HepG2 (cell line): ENCODE measurements at regions not wholly inside any gene's neighbourhood (a gene's known extent, or its start where the extent isn't known, plus 50 kb on each side); places are given as distances from the start of the nearest gene placed in this dataset.
A peak's percentile ranks its signal among the peaks of the same experiment; 100 is the strongest.

Source experiments
- ATAC-seq: fragments of 200-7000 bp; cut with Tn5 transposase; 3 replicates; pipeline ENCODE4 v1.9.1; 2020; ENCODE audit warnings: mild to moderate bottlenecking, moderate library complexity
- BruUV-seq: library from RNA; stranded (reverse); fragments of 400-500 nt; replicated peaks from 2 replicates; lab custom pipeline; 2021; lab: Mats Ljungman, UMichigan
- CTCF ChIA-PET: fragments of 300-600 bp; formaldehyde crosslinking; extraction: SDS; loops from one replicate; lab custom pipeline; 2021; ENCODE audit warnings: low total read pairs, inconsistent platforms, low intra/inter-chr PET ratio; lab: Yijun Ruan, JAX
- POLR2A ChIA-PET: fragments of 350-600 bp; sonication (Branson Sonifier 250); formaldehyde crosslinking; loops from one replicate; lab custom pipeline; 2020; ENCODE audit warnings: antibody characterized with exemption, inconsistent platforms; lab: Yijun Ruan, JAX
- DNase-seq: peaks from one replicate; pipeline ENCODE4 v3.0.0-alpha.2; 2015; ENCODE audit warnings: low spot score
- FAIRE-seq: peaks from 3 replicates; lab custom pipeline; 2011; peaks lifted over from hg19 to GRCh38; lab: Jason Lieb, UNC
- H2AFZ ChIP-seq: one replicate; pipeline ENCODE4 v1.6.1; 2011; ENCODE audit warnings: low read length, inconsistent platforms
- H3K27ac ChIP-seq: fragments of 300-600 bp; 3 replicates; pipeline ENCODE4 v1.8.0; 2011; ENCODE audit warnings: mixed run types, mild to moderate bottlenecking, mixed read lengths, low read length, inconsistent platforms; ENCODE audit not compliant: insufficient read depth; ENCODE audit errors: extremely low read length
- H3K27me3 ChIP-seq, 2 experiments: fragments of 200-600 bp in 1 of 2; 2 replicates in 1 of 2; 3 replicates in 1 of 2; pipeline versions ENCODE4 v1.6.0 to v1.8.0; 2011; ENCODE audit warnings: low read length in 2 of 2, mild to moderate bottlenecking in 2 of 2, moderate library complexity in 2 of 2, inconsistent platforms in 1 of 2; ENCODE audit not compliant: insufficient read depth in 2 of 2, control insufficient read depth in 1 of 2
- H3K36me3 ChIP-seq, 2 experiments: fragments of 200-600 bp in 1 of 2; replicated peaks in 1 of 2; 2 replicates in 1 of 2; 3 replicates in 1 of 2; pipeline versions ENCODE4 v1.5.1 to v1.8.0; 2011; ENCODE audit warnings: low read length in 2 of 2, inconsistent platforms in 1 of 2; ENCODE audit not compliant: insufficient read depth in 2 of 2, control insufficient read depth in 1 of 2
- H3K4me1 ChIP-seq: 2 replicates; pipeline ENCODE4 v1.5.1; 2012; ENCODE audit warnings: low read length, inconsistent platforms; ENCODE audit not compliant: insufficient read depth
- H3K4me2 ChIP-seq: 2 replicates; pipeline ENCODE4 v1.6.0; 2011; ENCODE audit warnings: low read depth, low read length, inconsistent platforms
- H3K4me3 ChIP-seq, 3 experiments: fragments of 200-600 bp in 1 of 3; sonication (generic), shearing (Covaris generic) in 1 of 3; replicated peaks in 1 of 3; 2 replicates each; pipeline ENCODE4 v1.5.1; 2011 to 2016; ENCODE audit warnings: low read length in 3 of 3, inconsistent platforms in 2 of 3, low read depth in 2 of 3, mild to moderate bottlenecking in 2 of 3, control low read depth in 1 of 3, mixed read lengths in 1 of 3; ENCODE audit not compliant: insufficient read depth in 1 of 3
- H3K79me2 ChIP-seq: one replicate; pipeline ENCODE4 v1.6.1; 2011; ENCODE audit warnings: low read length, inconsistent platforms; ENCODE audit not compliant: insufficient read depth
- H3K9ac ChIP-seq: 2 replicates; pipeline ENCODE4 v1.6.0; 2011; ENCODE audit warnings: mild to moderate bottlenecking, low read depth, low read length, inconsistent platforms; ENCODE audit not compliant: insufficient read depth
- H3K9me3 ChIP-seq: 2 replicates; pipeline ENCODE4 v1.5.1; 2012; ENCODE audit warnings: mild to moderate bottlenecking, low read length
- H4K20me1 ChIP-seq: 2 replicates; pipeline ENCODE4 v1.6.0; 2011; ENCODE audit warnings: inconsistent platforms, mild to moderate bottlenecking, low read length, moderate library complexity; ENCODE audit not compliant: insufficient read depth
- EEA1 ChIP-seq: sonication (generic); formaldehyde crosslinking; IDR thresholded peaks from 2 replicates; pipeline ENCODE4 v1.5.1; 2020; ENCODE audit warnings: mild to moderate bottlenecking, missing genetic modification reagents, borderline replicate concordance
- HNF1B ChIP-seq: sonication (generic); formaldehyde crosslinking; IDR thresholded peaks from 2 replicates; pipeline ENCODE4 v1.5.1; 2020; ENCODE audit warnings: mild to moderate bottlenecking, moderate library complexity, missing genetic modification reagents
- SP5 ChIP-seq: IDR thresholded peaks from 2 replicates; pipeline ENCODE4 v1.6.1; 2016; ENCODE audit warnings: low read depth, borderline replicate concordance
- SPEN ChIP-seq: sonication (generic); formaldehyde crosslinking; IDR thresholded peaks from 2 replicates; pipeline ENCODE4 v1.5.1; 2020; ENCODE audit warnings: low read depth, mild to moderate bottlenecking, missing genetic modification reagents
- TGIF2 ChIP-seq: IDR thresholded peaks from 2 replicates; pipeline ENCODE4 v1.6.1; 2016; ENCODE audit warnings: control low read depth, missing compliant biosample characterization
- THAP11 ChIP-seq: IDR thresholded peaks from 2 replicates; pipeline ENCODE4 v1.6.1; 2016; ENCODE audit warnings: missing biosample characterization, missing genetic modification reagents
- ZNF24 ChIP-seq: fragments of 450-650 bp; IDR thresholded peaks from 2 replicates; pipeline ENCODE4 v1.6.1; 2017; ENCODE audit warnings: antibody characterized with exemption, mild to moderate bottlenecking
- WGBS: methylation state at CpG from one replicate; pipeline ENCODE4 v1.1.6; 2017; ENCODE audit warnings: low lambda C conversion rate; 5-methylcytosine and 5-hydroxymethylcytosine counted together
- in situ Hi-C: cut with HindIII; loops from 2 replicates; pipeline ENCODE4 v1.10.0; 2017; ENCODE audit warnings: low pct_unique_long_range_greater_than_20kb; ENCODE audit not compliant: extremely low pct_ligation_motif_present
- intact Hi-C: fragments of 100-400 bp; cut with micrococcal nuclease; formaldehyde crosslinking; loops from one replicate; pipeline ENCODE4 v1.10.0; 2022; ENCODE audit not compliant: unreplicated experiment

- Histone ChIP-seq H3K27ac (no peak overlapping the region), H4K20me1 (no peaks in the 10 kb centered on the region), H3K27me3 (peaks cover 3 to 20% of the 10 kb centered on the region in 2 experiments; a peak in 3 of 5 replicates), H3K36me3 (no peaks in the 10 kb centered on the region), H3K4me1 (no peaks in the 10 kb centered on the region), H3K9me3 (no peaks in the 10 kb centered on the region), H3K79me2 (no peaks in the 10 kb centered on the region), H2AFZ (no peak overlapping the region), H3K4me3 (no peak overlapping the region), H3K4me2 (no peak overlapping the region), H3K9ac (no peak overlapping the region)
- 15% methylated on average over 3 of the region's 3 CpGs for WGBS
- no peak for ATAC-seq
- POLR2A ChIA-PET = no interaction called here
- intact Hi-C loops = no loop called here
- no TSS peak for BruUV-seq
- DNase-seq = no peak
- CTCF ChIA-PET = no interaction called here
- TF ChIP-seq EEA1 (no peak), SPEN (CRISPR knock-in tag) (no peak), SP5 (CRISPR knock-in tag) (no peak), THAP11 (CRISPR knock-in tag) (no peak), TGIF2 (CRISPR knock-in tag) (no peak)
- FAIRE-seq = no peak
- in situ Hi-C loops = no loop called here
Measured at GRCh38 chr7:36040679-36041078, 112.4 kb upstream of the EEPD1 start.

DNA sequence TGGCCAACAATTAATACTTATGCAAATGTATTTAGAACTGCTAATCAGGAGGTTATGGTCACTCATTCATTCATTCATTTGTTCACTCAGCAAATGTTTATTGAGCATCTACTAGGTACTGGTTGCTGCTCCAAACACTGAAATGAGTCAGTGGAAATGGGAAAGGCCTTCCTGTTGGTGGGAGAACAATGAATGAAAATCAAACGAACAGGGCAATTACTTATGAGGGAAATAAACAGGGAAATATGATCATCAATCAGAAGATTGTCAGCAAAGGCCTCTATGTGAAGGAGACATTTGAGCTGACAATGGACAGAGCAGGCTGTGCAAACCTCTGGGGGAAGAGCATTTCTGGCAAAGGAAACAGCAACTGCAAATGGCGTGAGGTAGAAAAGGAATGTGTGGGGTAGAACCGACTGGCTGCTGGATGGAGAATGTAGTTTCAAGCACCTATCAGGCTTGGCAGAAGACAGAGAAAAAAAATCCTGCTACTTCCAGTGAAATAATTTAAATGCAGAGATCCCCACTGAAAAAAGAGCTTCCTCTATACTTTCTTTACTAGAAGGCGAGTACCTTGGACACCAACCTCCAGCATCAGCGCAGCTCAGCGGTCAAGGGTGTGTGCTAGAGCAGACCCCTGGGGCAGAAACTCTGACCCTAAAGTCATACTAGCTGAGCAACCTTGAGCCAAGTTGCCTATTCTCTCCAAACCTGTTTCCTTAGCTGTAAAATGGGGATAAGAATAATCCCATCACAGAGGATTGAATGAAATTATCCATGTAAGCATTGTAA is 108.8 kb upstream of the EEPD1 start:
- no TSS peak for BruUV-seq
- TF ChIP-seq HNF1B (CRISPR knock-in tag) = no peak
- 0 out of 2 replicates have a peak, but pooled peaks have one; percentile 49 for TF ChIP-seq ZNF24
- TF ChIP-seq, all 625 proteins: peak for 1
- Histone ChIP-seq H2AFZ (no peak overlapping the region), H3K4me3 (no peak overlapping the region), H3K36me3 (no peaks in the 10 kb centered on the region), H3K27ac (no peak overlapping the region), H4K20me1 (no peaks in the 10 kb centered on the region), H3K4me1 (no peaks in the 10 kb centered on the region), H3K79me2 (no peaks in the 10 kb centered on the region), H3K9ac (no peak overlapping the region), H3K27me3 (peaks cover 2 to 14% of the 10 kb centered on the region in 2 experiments; a peak in 2 of 5 replicates), H3K4me2 (no peak overlapping the region), H3K9me3 (no peaks in the 10 kb centered on the region)
- ChIA-PET CTCF (no interaction called here), POLR2A (no interaction called here)
- in situ Hi-C loops = no loop called here
- 46% methylated on average over 6 of the region's 6 CpGs for whole genome bisulfite sequencing
- ATAC-seq (no peak), FAIRE-seq (no peak), DNase-seq (no peak)
- intact Hi-C loops = no loop called here
